ENCODE measurements at regions not wholly inside any gene's neighbourhood (a gene's known extent, or its start where the extent isn't known, plus 50 kb on each side); places are given as distances from the start of the nearest gene placed in this dataset.

DNA sequence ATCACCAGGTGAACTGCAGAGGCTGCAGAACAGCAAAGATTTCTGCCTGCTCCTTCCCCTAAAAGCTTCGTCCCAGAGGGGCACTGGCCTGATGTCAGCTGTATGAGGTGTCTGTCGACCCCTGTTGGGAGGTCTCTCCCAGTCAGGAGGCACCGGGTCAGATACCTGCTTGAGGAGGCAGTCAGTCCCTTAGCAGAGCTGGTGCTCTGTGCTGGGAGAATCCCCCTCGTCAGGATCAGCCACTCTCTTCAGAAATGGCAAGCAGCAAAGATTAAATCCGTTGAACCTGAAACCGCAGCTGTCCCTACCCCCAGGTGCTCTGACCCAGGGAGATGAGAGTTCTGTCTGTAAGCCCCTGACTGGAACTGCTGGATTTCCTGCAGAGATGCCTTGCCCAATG, 1166.3 kb upstream of the ADGRL3 start:
- no peaks in the 10 kb centered on the region for H3K4me1 ChIP-seq
- no peak for DNase-seq
- TF ChIP-seq POLR2A (IDR thresholded peaks at IDR 0.05) (no peak), EP300 (IDR thresholded peaks at IDR 0.05) (no peak)
- no peaks in the 10 kb centered on the region for H3K9me3 ChIP-seq
- intact Hi-C loops (cut with DNase I): no loop called here
- WGBS, 2 donors: 76 to 83% methylated on average over 6 of the region's 6 CpGs
- H3K4me3 ChIP-seq: no peak overlapping the region
- H3K27ac ChIP-seq: no peak overlapping the region
- H3K27me3 ChIP-seq: no peaks in the 10 kb centered on the region
- no peaks in the 10 kb centered on the region for H3K36me3 ChIP-seq

GRCh38 chr4:60034361-60034760, 1165.8 kb upstream of the ADGRL3 start:
- 38 to 53% methylated on average over 6 of the region's 6 CpGs for WGBS, 2 donors
- Histone ChIP-seq H3K4me1 (no peaks in the 10 kb centered on the region), H3K36me3 (no peaks in the 10 kb centered on the region), H3K9me3 (no peaks in the 10 kb centered on the region), H3K27ac (no peak overlapping the region), H3K27me3 (no peaks in the 10 kb centered on the region), H3K4me3 (no peak overlapping the region)
- intact Hi-C loops (cut with DNase I): no loop called here
- TF ChIP-seq POLR2A (IDR thresholded peaks at IDR 0.05) (no peak), CTCF (IDR thresholded peaks at IDR 0.05) (no peak), POLR2AphosphoS5 (IDR thresholded peaks at IDR 0.05) (no peak), EP300 (IDR thresholded peaks at IDR 0.05) (no peak)
- DNase-seq: no peak

DNA sequence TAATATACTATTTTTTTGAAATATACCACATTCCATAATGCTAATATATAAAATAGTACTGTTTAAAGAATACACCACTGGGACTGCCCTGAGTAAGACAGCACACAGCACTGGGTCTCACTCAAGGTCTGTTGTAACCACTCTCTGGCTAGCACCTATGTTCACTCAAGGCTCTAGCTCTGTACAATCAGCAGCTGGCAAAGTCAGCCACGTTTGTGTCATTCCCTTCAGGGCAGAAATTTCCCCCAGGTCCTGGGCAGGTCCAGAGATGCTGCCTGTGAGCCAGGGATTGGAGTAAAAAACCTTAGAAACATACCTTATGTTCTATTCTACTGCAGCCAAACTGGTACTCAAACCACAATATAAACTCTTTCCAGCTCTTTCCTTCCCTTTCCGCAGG, 1160.2 kb upstream of the ADGRL3 start:
- no peak for TF ChIP-seq CTCF (IDR thresholded peaks at IDR 0.05)
- no peaks in the 10 kb centered on the region for H3K27me3 ChIP-seq
- WGBS, 2 donors: 46 to 55% methylated on average over 2 of the region's 2 CpGs
- no peak overlapping the region for H3K27ac ChIP-seq
- H3K9me3 ChIP-seq: no peaks in the 10 kb centered on the region
- DNase-seq: no peak
- intact Hi-C loops (cut with DNase I): no loop called here
- no peak overlapping the region for H3K4me3 ChIP-seq
- H3K36me3 ChIP-seq: no peaks in the 10 kb centered on the region
- no peaks in the 10 kb centered on the region for H3K4me1 ChIP-seq

DNA sequence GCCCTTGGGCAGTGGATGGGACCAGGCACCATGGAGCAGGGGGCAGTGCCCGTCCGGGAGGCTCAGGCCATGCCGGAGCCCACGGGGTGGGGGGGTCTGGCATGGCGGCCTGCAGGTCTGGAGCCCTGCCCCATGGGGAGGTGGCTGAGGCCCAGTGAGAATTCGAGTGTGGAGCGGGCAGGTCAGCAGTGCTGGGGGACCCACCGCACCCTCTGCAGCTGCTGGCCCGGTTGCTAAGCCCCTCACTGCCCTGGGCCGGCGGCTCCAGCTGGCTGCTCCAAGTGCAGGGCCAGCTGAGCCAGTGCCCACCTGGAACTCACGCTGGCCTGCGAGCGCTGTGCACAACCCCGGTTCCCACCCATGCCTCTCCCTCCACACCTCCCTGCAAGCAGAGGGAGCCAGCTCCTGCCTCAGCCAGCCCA, 1157.9 kb upstream of the ADGRL3 start:
- WGBS, 2 donors: 91 to 95% methylated on average over 15 of the region's 15 CpGs
- no peak for TF ChIP-seq EP300 (IDR thresholded peaks at IDR 0.05)
- TF ChIP-seq CTCF (IDR thresholded peaks at IDR 0.05): no peak
- TF ChIP-seq POLR2AphosphoS5 (IDR thresholded peaks at IDR 0.05): no peak
- no peak for TF ChIP-seq POLR2A (IDR thresholded peaks at IDR 0.05)

DNA sequence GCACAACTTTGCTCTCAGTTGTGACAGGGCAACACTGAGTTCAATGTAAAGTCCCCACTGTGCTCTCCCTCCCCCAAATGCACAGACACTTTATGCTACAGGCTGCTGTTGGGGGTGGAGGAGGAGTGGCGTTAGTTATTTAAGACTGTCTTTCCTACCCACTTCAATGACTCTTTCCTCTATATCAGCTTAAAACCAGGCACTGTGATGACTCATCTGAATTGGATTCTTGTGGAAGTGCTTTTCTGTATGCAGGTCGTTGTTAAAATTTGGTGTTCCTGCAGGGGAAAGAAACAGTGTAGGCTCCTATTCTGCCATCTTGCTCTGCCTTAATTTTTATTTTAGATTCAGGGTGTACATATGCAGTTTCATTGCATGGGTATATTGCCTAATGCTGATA, 1157.2 kb upstream of the ADGRL3 start:
- 66 to 73% methylated on average over 2 of the region's 2 CpGs for WGBS, 2 donors
- TF ChIP-seq EP300 (IDR thresholded peaks at IDR 0.05) (no peak), POLR2A (IDR thresholded peaks at IDR 0.05) (no peak), CTCF (IDR thresholded peaks at IDR 0.05) (no peak), POLR2AphosphoS5 (IDR thresholded peaks at IDR 0.05) (no peak)

More for the DNA sequence above, 1157.9 kb upstream of the ADGRL3 start:
- Histone ChIP-seq H3K4me3 (no peak overlapping the region), H3K27me3 (no peaks in the 10 kb centered on the region), H3K27ac (no peak overlapping the region), H3K36me3 (no peaks in the 10 kb centered on the region), H3K9me3 (no peaks in the 10 kb centered on the region), H3K4me1 (no peaks in the 10 kb centered on the region)
- intact Hi-C loops (cut with DNase I): no loop called here
- DNase-seq: no peak

More for the DNA sequence above, 1157.2 kb upstream of the ADGRL3 start:
- no peak overlapping the region for H3K27ac ChIP-seq
- DNase-seq: no peak
- no peaks in the 10 kb centered on the region for H3K9me3 ChIP-seq
- no peaks in the 10 kb centered on the region for H3K36me3 ChIP-seq
- intact Hi-C loops (cut with DNase I): no loop called here
- no peaks in the 10 kb centered on the region for H3K4me1 ChIP-seq
- H3K4me3 ChIP-seq: no peak overlapping the region
- H3K27me3 ChIP-seq: no peaks in the 10 kb centered on the region

All from sigmoid colon (tissue), 6 donors.